PC-9 (cell line): ENCODE measurements at regions not wholly inside any gene's neighbourhood (a gene's known extent, or its start where the extent isn't known, plus 50 kb on each side); places are given as distances from the start of the nearest gene placed in this dataset.

Source experiments
- BruUV-seq: library from RNA; stranded (reverse); fragments of 400-500 nt; replicated peaks from 2 replicates; lab custom pipeline; 2021; lab: Mats Ljungman, UMichigan
- CTCF ChIA-PET: fragments of 300-600 bp; sonication (Branson Sonifier 250); formaldehyde crosslinking; loops from one replicate; lab custom pipeline; 2022; ENCODE audit warnings: antibody characterized with exemption; lab: Charles Lee
- POLR2A ChIA-PET: fragments of 300-600 bp; sonication (Branson Sonifier 250); formaldehyde crosslinking; loops from one replicate; lab custom pipeline; 2022; ENCODE audit warnings: antibody characterized with exemption; ENCODE audit not compliant: unreplicated experiment; lab: Charles Lee
- DNase-seq, 2 experiments: peaks; one replicate each; pipeline versions ENCODE4 v3.0.0 to v3.0.0-alpha.2; 2015 to 2022; ENCODE audit warnings: mixed read lengths in 1 of 2
- H2AFZ ChIP-seq: fragments of 200-600 bp; sonication (generic); 2 replicates; pipeline ENCODE4 v1.8.1; 2017; ENCODE audit warnings: antibody characterized with exemption
- H3F3A ChIP-seq: fragments of 200-600 bp; sonication (generic); 2 replicates; pipeline ENCODE4 v1.8.1; 2017; ENCODE audit warnings: antibody characterized with exemption, mild to moderate bottlenecking, low read depth; ENCODE audit not compliant: insufficient read depth
- H3K27ac ChIP-seq: fragments of 200-600 bp; sonication (generic); 2 replicates; pipeline ENCODE4 v1.6.1; 2016; ENCODE audit warnings: mixed run types
- H3K27me3 ChIP-seq: fragments of 200-600 bp; sonication (generic); 2 replicates; pipeline ENCODE4 v1.6.1; 2016; ENCODE audit warnings: low read depth, mixed run types; ENCODE audit not compliant: insufficient read depth
- H3K36me3 ChIP-seq: fragments of 200-600 bp; sonication (generic); 2 replicates; pipeline ENCODE4 v1.6.1; 2016; ENCODE audit warnings: low read depth, mixed run types
- H3K4me1 ChIP-seq: fragments of 200-600 bp; sonication (generic); replicated peaks from 2 replicates; pipeline ENCODE4 v1.6.1; 2016; ENCODE audit warnings: mixed run types; ENCODE audit not compliant: insufficient read depth
- H3K4me2 ChIP-seq: fragments of 200-600 bp; sonication (generic); 2 replicates; pipeline ENCODE4 v1.6.1; 2017; ENCODE audit warnings: mixed run types
- H3K4me3 ChIP-seq: fragments of 200-600 bp; sonication (generic); 2 replicates; pipeline ENCODE4 v1.6.1; 2016; ENCODE audit warnings: mixed run types
- H3K79me2 ChIP-seq: fragments of 200-600 bp; sonication (generic); 2 replicates; pipeline ENCODE4 v1.6.1; 2017; ENCODE audit warnings: low read depth, mixed run types
- H3K9me2 ChIP-seq: fragments of 200-600 bp; sonication (generic); 2 replicates; pipeline ENCODE4 v1.8.1; 2017; ENCODE audit warnings: mild to moderate bottlenecking; ENCODE audit not compliant: insufficient read depth
- H3K9me3 ChIP-seq: fragments of 200-600 bp; sonication (generic); 2 replicates; pipeline ENCODE4 v1.8.1; 2016; ENCODE audit warnings: low read depth; ENCODE audit not compliant: insufficient read depth
- H4K20me1 ChIP-seq: fragments of 200-600 bp; sonication (generic); 2 replicates; pipeline ENCODE4 v1.8.1; 2017; ENCODE audit not compliant: insufficient read depth
- EZH2 ChIP-seq: fragments of 200-600 bp; sonication (generic); IDR thresholded peaks from 2 replicates; pipeline ENCODE4 v1.8.0; 2017; ENCODE audit warnings: antibody characterized with exemption, low read depth
- intact Hi-C: fragments of 100-400 bp; cut with micrococcal nuclease; formaldehyde crosslinking; loops from one replicate; pipeline ENCODE4 v1.10.0; 2022; ENCODE audit not compliant: unreplicated experiment
- TF ChIP-seq, protein P1 (sequence below): fragments of 200-600 bp; sonication (generic); conservative IDR thresholded peaks from 2 replicates; pipeline ENCODE4 v1.6.1; 2017; ENCODE audit warnings: mixed run types, antibody characterized with exemption, mild to moderate bottlenecking, moderate library complexity

DNA sequence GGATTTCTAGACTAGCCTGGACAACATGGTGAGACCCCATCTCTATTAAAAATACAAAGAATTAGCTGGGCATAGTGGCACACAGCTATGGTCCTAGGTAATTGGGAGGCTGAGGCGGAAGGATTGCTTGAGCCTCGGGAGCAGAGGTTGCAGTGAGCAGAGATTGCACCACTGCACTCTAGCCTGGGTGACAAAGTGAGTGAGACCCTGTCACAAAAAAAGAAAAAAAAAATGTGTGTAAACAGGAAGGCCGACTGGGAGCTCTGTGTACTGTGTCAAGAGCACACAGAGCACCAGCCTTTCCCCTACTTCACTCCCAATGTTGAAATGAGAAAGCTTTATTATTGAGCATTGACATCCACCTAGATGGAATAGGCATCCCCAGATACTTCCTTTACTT lies 681.7 kb upstream of the FSHR start:
- H3F3A ChIP-seq, result no peaks in the 10 kb centered on the region
- H3K4me1 ChIP-seq, result no peaks in the 10 kb centered on the region
- H3K4me2 ChIP-seq, result no peak overlapping the region
- ChIA-PET POLR2A (no interaction called here), CTCF (no interaction called here)
- no peaks in the 10 kb centered on the region for H3K79me2 ChIP-seq
- H3K27me3 ChIP-seq, result 0 out of 2 replicates have a peak, but pooled peaks cover 5% of the 10 kb centered on the region
- TF ChIP-seq EZH2, result no peak
- TF ChIP-seq, protein P1, sequence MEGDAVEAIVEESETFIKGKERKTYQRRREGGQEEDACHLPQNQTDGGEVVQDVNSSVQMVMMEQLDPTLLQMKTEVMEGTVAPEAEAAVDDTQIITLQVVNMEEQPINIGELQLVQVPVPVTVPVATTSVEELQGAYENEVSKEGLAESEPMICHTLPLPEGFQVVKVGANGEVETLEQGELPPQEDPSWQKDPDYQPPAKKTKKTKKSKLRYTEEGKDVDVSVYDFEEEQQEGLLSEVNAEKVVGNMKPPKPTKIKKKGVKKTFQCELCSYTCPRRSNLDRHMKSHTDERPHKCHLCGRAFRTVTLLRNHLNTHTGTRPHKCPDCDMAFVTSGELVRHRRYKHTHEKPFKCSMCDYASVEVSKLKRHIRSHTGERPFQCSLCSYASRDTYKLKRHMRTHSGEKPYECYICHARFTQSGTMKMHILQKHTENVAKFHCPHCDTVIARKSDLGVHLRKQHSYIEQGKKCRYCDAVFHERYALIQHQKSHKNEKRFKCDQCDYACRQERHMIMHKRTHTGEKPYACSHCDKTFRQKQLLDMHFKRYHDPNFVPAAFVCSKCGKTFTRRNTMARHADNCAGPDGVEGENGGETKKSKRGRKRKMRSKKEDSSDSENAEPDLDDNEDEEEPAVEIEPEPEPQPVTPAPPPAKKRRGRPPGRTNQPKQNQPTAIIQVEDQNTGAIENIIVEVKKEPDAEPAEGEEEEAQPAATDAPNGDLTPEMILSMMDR, result no peak
- H3K9me2 ChIP-seq, result no peaks in the 10 kb centered on the region
- H3K36me3 ChIP-seq, result no peaks in the 10 kb centered on the region
- intact Hi-C loops, result no loop called here
- H4K20me1 ChIP-seq, result no peaks in the 10 kb centered on the region
- H2AFZ ChIP-seq, result no peak overlapping the region
- no peak overlapping the region for H3K4me3 ChIP-seq
- no peak overlapping the region for H3K27ac ChIP-seq
- BruUV-seq, result no TSS peak
- DNase-seq, result no peak
- no peaks in the 10 kb centered on the region for H3K9me3 ChIP-seq

DNA sequence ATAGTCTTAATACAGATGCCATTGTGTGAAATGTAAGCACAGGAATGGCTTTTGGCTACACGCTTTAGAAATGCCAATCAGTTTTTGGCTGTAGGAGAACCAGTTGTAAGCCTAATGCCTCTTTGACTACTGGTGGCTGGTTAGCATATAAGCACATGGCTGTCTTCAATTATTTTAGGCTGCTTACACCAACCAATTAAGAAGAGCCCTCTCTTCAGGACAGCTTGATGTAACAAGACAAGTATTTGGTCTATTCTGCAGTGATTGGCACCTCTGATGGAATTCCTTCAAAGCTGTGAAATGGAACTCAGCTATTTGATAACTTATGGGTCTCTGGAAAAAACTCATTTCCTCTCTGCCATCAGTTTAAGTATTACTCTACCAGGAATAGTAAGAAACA lies 680.1 kb upstream of the FSHR start:
- no peak for DNase-seq
- no peak overlapping the region for H3K4me3 ChIP-seq
- no peaks in the 10 kb centered on the region for H4K20me1 ChIP-seq
- POLR2A ChIA-PET, result no interaction called here
- no peaks in the 10 kb centered on the region for H3K27me3 ChIP-seq
- H3K79me2 ChIP-seq, result no peaks in the 10 kb centered on the region
- CTCF ChIA-PET, result no interaction called here
- H2AFZ ChIP-seq, result no peak overlapping the region
- no peaks in the 10 kb centered on the region for H3K9me3 ChIP-seq
- intact Hi-C loops, result no loop called here
- 0 out of 2 replicates have a peak, but pooled peaks cover 2% of the 10 kb centered on the region for H3K9me2 ChIP-seq
- H3K36me3 ChIP-seq, result no peaks in the 10 kb centered on the region
- H3K4me1 ChIP-seq, result no peaks in the 10 kb centered on the region
- no peak overlapping the region for H3K4me2 ChIP-seq
- no peaks in the 10 kb centered on the region for H3F3A ChIP-seq
- TF ChIP-seq, protein P1, result no peak
- TF ChIP-seq EZH2, result no peak
- no peak overlapping the region for H3K27ac ChIP-seq
- no TSS peak for BruUV-seq

DNA sequence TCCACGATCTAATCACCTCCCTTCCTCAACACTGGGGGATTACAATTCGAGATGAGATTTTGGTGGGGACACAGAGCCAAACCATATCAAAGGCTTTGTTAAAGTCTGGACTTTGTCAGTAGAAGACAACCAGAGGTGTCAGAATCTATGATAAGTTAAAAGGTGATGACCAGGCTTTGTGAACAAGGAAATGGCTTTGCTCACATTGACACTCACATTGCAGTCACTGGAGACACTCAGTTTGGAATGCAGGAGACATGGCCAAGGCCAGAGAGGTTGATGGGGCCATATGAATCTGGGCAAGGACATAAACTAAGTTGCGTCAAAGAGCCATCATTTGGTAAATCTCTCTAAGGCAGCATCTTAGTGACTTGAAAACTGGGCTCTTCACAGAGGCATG lies 678.2 kb upstream of the FSHR start:
- no peaks in the 10 kb centered on the region for H3K79me2 ChIP-seq
- 0 out of 2 replicates have a peak, but pooled peaks cover 2% of the 10 kb centered on the region for H3K9me2 ChIP-seq
- H3K4me1 ChIP-seq, result no peaks in the 10 kb centered on the region
- DNase-seq, result no peak
- no peak overlapping the region for H2AFZ ChIP-seq
- POLR2A ChIA-PET, result no interaction called here
- CTCF ChIA-PET, result no interaction called here
- no peak overlapping the region for H3K4me3 ChIP-seq
- H3K27ac ChIP-seq, result no peak overlapping the region
- intact Hi-C loops, result no loop called here
- no peak overlapping the region for H3K4me2 ChIP-seq
- no peaks in the 10 kb centered on the region for H3F3A ChIP-seq
- TF ChIP-seq, protein P1, result no peak
- no peak for TF ChIP-seq EZH2
- BruUV-seq, result no TSS peak
- no peaks in the 10 kb centered on the region for H3K36me3 ChIP-seq
- no peaks in the 10 kb centered on the region for H3K27me3 ChIP-seq
- no peaks in the 10 kb centered on the region for H4K20me1 ChIP-seq
- H3K9me3 ChIP-seq, result no peaks in the 10 kb centered on the region
